Right lobe of liver (tissue), 6 donors: ENCODE measurements at regions not wholly inside any gene's neighbourhood (a gene's known extent, or its start where the extent isn't known, plus 50 kb on each side); places are given as distances from the start of the nearest gene placed in this dataset.
A peak's percentile ranks its signal among the peaks of the same experiment; 100 is the strongest.
"Not testable (repeated sequence)": the region's sequence is repeated elsewhere in the genome, so short reads cannot be mapped to it uniquely, and the experiment has no call there.

Experiments used
- ATAC-seq, 4 donors: fragments of 200-7000 bp; cut with Tn5 transposase; one replicate each; pipeline ENCODE4 v1.9.1; 2020; ENCODE audit warnings: mild to moderate bottlenecking in 4 of 4, moderate library complexity in 4 of 4
- DNase-seq, 3 donors: peaks; one replicate each; pipeline ENCODE4 v3.0.0-alpha.2; 2020
- H3K27ac ChIP-seq, 3 donors: fragments of 200-600 bp; one replicate each; pipeline ENCODE4 v1.8.0; 2022
- H3K27me3 ChIP-seq, 2 donors: fragments of 200-600 bp; one replicate each; pipeline ENCODE4 v1.8.0; 2022
- H3K36me3 ChIP-seq, 4 donors: fragments of 200-600 bp; sonication (generic) in 1 of 4; one replicate each; pipeline versions ENCODE4 v1.5.1 to v1.8.0; 2017 to 2022; ENCODE audit warnings: control low read depth in 1 of 4
- H3K4me1 ChIP-seq, 4 donors: fragments of 200-600 bp; sonication (generic) in 1 of 4; one replicate each; pipeline versions ENCODE4 v1.5.1 to v1.8.0; 2017 to 2022; ENCODE audit warnings: control low read depth in 1 of 4
- H3K4me3 ChIP-seq, 3 donors: fragments of 200-600 bp; one replicate each; pipeline ENCODE4 v1.8.0; 2022
- H3K9me3 ChIP-seq, 4 donors: fragments of 200-600 bp; sonication (generic) in 1 of 4; one replicate each; pipeline versions ENCODE4 v1.5.1 to v1.8.0; 2017 to 2022; ENCODE audit warnings: control low read depth in 1 of 4
- POLR2A ChIP-seq: fragments of 450-650 bp; IDR thresholded peaks from one replicate; pipeline ENCODE4 v1.6.1; 2017; ENCODE audit warnings: antibody characterized with exemption, mild to moderate bottlenecking
- WGBS: methylation state at CpG from one replicate; pipeline ENCODE4 v1.1.6; 2018; ENCODE audit warnings: low coverage, low lambda C conversion rate; ENCODE audit not compliant: insufficient coverage; ENCODE audit errors: missing lambda C conversion rate; 5-methylcytosine and 5-hydroxymethylcytosine counted together
- intact Hi-C, 2 donors: fragments of 100-400 bp; cut with DNase I; formaldehyde crosslinking; loops; one replicate each; pipeline versions ENCODE4 v1.11.2 to v1.14.1; 2022
- TF ChIP-seq, protein P1 (sequence below), 4 donors: fragments of 200-600 bp in 3 of 4; fragments of 450-650 bp in 1 of 4; IDR thresholded peaks; one replicate each; pipeline versions ENCODE4 v1.5.1 to v1.8.0; 2016 to 2022; ENCODE audit warnings: antibody characterized with exemption in 4 of 4, mild to moderate bottlenecking in 2 of 4
- donor health status: DM: no; HTN: yes; CAD: no.
- donor health status: DM: no; HTN: no; CAD: no.
- donor health status: DM: no; HTN: no; CAD: no.
- donor health status: DM: no; HTN: yes; CAD: no.
- donor health status: DM: no; HTN: yes; CAD: no.

DNA sequence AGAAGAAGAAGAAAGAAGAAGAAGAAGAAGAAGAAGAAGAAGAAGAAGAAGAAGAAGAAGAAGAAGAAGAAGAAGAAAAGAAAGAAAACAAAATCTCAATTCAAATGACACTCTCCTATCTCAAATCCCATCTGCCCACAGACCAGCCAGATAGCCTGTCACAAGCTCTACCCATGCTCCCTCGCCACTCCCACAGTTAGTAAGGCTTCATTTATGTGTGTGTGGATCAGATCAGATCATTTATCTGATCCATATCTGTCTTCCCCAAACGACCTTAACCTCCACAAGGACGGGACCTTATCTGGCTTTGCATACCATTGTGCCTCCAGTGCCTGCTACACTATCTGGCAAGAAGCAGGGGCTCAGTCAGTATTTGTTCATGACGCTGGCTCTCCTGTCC lies 81.9 kb upstream of the RREB1 start:
- no peak overlapping the region for H3K27ac ChIP-seq
- no peaks in the 10 kb centered on the region for H3K36me3 ChIP-seq
- ATAC-seq (no peak), DNase-seq (no peak)
- no peaks in the 10 kb centered on the region for H3K9me3 ChIP-seq
- no peak overlapping the region for H3K4me3 ChIP-seq
- WGBS = 66% methylated on average over 4 of the region's 4 CpGs
- H3K27me3 ChIP-seq = no peaks in the 10 kb centered on the region
- TF ChIP-seq POLR2A = no peak
- TF ChIP-seq, protein P1, sequence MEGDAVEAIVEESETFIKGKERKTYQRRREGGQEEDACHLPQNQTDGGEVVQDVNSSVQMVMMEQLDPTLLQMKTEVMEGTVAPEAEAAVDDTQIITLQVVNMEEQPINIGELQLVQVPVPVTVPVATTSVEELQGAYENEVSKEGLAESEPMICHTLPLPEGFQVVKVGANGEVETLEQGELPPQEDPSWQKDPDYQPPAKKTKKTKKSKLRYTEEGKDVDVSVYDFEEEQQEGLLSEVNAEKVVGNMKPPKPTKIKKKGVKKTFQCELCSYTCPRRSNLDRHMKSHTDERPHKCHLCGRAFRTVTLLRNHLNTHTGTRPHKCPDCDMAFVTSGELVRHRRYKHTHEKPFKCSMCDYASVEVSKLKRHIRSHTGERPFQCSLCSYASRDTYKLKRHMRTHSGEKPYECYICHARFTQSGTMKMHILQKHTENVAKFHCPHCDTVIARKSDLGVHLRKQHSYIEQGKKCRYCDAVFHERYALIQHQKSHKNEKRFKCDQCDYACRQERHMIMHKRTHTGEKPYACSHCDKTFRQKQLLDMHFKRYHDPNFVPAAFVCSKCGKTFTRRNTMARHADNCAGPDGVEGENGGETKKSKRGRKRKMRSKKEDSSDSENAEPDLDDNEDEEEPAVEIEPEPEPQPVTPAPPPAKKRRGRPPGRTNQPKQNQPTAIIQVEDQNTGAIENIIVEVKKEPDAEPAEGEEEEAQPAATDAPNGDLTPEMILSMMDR (IDR thresholded peaks at IDR 0.05) = no peak
- no peaks in the 10 kb centered on the region for H3K4me1 ChIP-seq
- intact Hi-C loops = no loop called here

DNA sequence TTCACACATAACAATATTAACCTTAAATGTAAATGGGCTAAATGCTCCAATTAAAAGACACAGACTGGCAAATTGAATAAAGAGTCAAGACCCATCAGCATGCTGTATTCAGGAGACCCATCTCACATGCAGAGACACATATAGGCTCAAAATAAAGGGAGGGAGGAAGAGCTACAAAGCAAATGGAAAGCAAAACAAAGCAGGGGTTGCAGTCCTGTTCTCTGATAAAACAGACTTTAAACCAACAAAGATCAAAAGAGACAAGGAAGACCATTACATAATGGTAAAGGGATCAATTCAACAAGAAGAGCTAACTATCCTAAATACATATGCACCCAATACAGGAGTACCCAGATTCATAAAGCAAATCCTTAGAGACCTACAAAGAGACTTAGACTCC lies 78.8 kb upstream of the RREB1 start:
- H3K27ac ChIP-seq, H3K36me3 ChIP-seq, intact Hi-C loops, H3K4me3 ChIP-seq, H3K9me3 ChIP-seq, DNase-seq, H3K27me3 ChIP-seq, ATAC-seq, H3K4me1 ChIP-seq: not testable (repeated sequence)

DNA sequence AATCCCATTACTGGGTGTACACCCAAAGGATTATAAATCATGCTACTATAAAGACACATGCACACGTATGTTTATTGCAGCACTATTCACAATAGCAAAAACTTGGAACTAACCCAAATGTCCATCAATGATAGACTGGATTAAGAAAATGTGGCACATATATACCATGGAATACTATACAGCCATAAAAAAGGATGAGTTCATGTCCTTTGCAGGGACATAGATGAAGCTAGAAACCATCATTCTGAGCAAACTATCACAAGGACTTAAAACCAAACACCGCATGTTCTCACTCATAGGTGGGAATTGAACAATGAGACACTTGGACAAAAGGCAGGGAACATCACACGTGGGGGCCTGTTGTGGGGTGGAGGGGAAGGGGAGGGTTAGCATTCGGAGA lies 76.8 kb upstream of the RREB1 start:
- WGBS = 60% methylated on average over 4 of the region's 4 CpGs
- H3K27ac ChIP-seq, H3K4me1 ChIP-seq, DNase-seq, H3K27me3 ChIP-seq, H3K4me3 ChIP-seq, intact Hi-C loops, H3K36me3 ChIP-seq, H3K9me3 ChIP-seq, ATAC-seq: not testable (repeated sequence)

DNA sequence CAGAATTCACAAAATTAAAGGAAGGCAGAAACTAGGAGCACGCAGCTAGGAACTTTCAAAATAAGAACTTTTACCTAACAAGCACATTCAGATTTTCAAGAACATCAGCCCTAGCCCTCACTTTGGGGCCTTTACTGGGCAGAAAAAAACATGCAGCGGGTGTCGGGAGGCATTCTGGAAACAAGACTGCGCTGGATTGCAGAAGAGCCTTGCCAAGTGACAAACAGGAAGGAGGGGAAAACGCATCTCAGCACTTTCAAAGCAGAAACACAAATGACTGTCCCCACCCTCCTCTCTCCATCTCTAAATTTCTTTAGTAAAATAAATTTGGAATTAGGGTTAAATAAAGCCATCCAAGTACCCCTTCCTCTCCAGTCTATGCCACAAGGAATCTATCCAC lies 74.6 kb upstream of the RREB1 start:
- H3K9me3 ChIP-seq = no peaks in the 10 kb centered on the region
- H3K27ac ChIP-seq = no peak overlapping the region
- whole genome bisulfite sequencing = 60% methylated on average over 5 of the region's 5 CpGs
- intact Hi-C loops = no loop called here
- H3K4me3 ChIP-seq = no peak overlapping the region
- no peaks in the 10 kb centered on the region for H3K36me3 ChIP-seq
- DNase-seq = no peak
- TF ChIP-seq POLR2A = no peak
- TF ChIP-seq, protein P1 (IDR thresholded peaks at IDR 0.05) = no peak
- H3K4me1 ChIP-seq = peaks cover 0 to 8% (median 0%) of the 10 kb centered on the region in 4 donors
- ATAC-seq = peak; percentile 36 to 65 (median 48)
- H3K27me3 ChIP-seq = no peaks in the 10 kb centered on the region

DNA sequence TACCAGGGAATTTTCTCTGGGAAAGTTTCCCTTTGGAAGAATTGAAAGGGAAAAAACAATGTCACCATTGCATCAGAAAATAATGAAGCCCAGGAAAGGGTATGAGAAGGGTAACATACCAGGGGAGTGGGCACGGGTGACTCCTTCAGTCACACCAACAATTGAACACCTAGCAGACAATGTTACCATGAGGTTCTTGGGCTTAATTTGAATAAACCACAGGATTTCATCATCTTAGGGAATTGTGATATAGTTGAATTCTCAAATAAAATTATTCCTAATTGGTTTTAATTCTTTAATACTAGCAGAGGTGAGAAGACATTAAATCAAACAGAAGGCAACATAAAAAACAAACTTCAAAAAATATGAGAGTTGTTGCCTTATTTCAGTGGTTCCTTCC lies 73.7 kb upstream of the RREB1 start:
- intact Hi-C loops = no loop called here
- Histone ChIP-seq H3K27ac (no peak overlapping the region), H3K9me3 (no peaks in the 10 kb centered on the region), H3K36me3 (no peaks in the 10 kb centered on the region), H3K27me3 (no peaks in the 10 kb centered on the region), H3K4me3 (no peak overlapping the region), H3K4me1 (peaks cover 0 to 8% (median 0%) of the 10 kb centered on the region in 4 donors)
- 67% methylated on average over 1 of the region's 1 CpG for WGBS
- no peak for DNase-seq
- ATAC-seq = no peak
- no peak for TF ChIP-seq POLR2A
- TF ChIP-seq, protein P1 (IDR thresholded peaks at IDR 0.05) = no peak

DNA sequence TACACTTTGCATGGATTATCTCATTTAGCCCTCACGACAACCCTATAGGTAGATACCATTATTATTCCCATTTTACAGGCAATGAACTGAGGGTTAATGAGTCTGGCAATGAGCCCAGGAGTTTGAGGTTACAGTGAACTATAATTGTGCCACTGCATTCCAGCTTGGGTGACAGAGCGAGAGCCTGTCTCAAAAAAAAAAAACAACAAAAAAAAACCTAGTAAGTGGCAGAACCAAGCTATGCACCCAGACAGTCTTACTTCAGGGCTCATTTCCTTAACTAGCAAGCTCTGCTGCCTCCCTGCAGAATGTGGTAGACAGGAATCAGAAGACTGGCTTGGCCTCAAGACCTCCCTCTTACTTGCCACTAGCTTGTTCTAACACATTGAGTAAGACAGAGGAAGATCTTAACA lies 71.9 kb upstream of the RREB1 start:
- Histone ChIP-seq H3K4me3 (no peak overlapping the region), H3K27me3 (no peaks in the 10 kb centered on the region), H3K27ac (no peak overlapping the region), H3K36me3 (no peaks in the 10 kb centered on the region), H3K9me3 (no peaks in the 10 kb centered on the region), H3K4me1 (peaks cover 0 to 8% (median under 1%) of the 10 kb centered on the region in 4 donors)
- TF ChIP-seq, protein P1 (IDR thresholded peaks at IDR 0.05) = no peak
- TF ChIP-seq POLR2A = no peak
- DNase-seq (no peak), ATAC-seq (peak in 1 of 4 donors; percentile 52)
- 60% methylated on average over 2 of the region's 2 CpGs for WGBS
- intact Hi-C loops = no loop called here
